PC-9 (cell line): ENCODE measurements at regions not wholly inside any gene's neighbourhood (a gene's known extent, or its start where the extent isn't known, plus 50 kb on each side); places are given as distances from the start of the nearest gene placed in this dataset.

Experiments
- BruUV-seq: library from RNA; stranded (reverse); fragments of 400-500 nt; replicated peaks from 2 replicates; lab custom pipeline; 2021; lab: Mats Ljungman, UMichigan
- CTCF ChIA-PET: fragments of 300-600 bp; sonication (Branson Sonifier 250); formaldehyde crosslinking; loops from one replicate; lab custom pipeline; 2022; ENCODE audit warnings: antibody characterized with exemption; lab: Charles Lee
- POLR2A ChIA-PET: fragments of 300-600 bp; sonication (Branson Sonifier 250); formaldehyde crosslinking; loops from one replicate; lab custom pipeline; 2022; ENCODE audit warnings: antibody characterized with exemption; ENCODE audit not compliant: unreplicated experiment; lab: Charles Lee
- DNase-seq, 2 experiments: peaks; one replicate each; pipeline versions ENCODE4 v3.0.0 to v3.0.0-alpha.2; 2015 to 2022; ENCODE audit warnings: mixed read lengths in 1 of 2
- H2AFZ ChIP-seq: fragments of 200-600 bp; sonication (generic); 2 replicates; pipeline ENCODE4 v1.8.1; 2017; ENCODE audit warnings: antibody characterized with exemption
- H3F3A ChIP-seq: fragments of 200-600 bp; sonication (generic); 2 replicates; pipeline ENCODE4 v1.8.1; 2017; ENCODE audit warnings: antibody characterized with exemption, mild to moderate bottlenecking, low read depth; ENCODE audit not compliant: insufficient read depth
- H3K27ac ChIP-seq: fragments of 200-600 bp; sonication (generic); 2 replicates; pipeline ENCODE4 v1.6.1; 2016; ENCODE audit warnings: mixed run types
- H3K27me3 ChIP-seq: fragments of 200-600 bp; sonication (generic); 2 replicates; pipeline ENCODE4 v1.6.1; 2016; ENCODE audit warnings: low read depth, mixed run types; ENCODE audit not compliant: insufficient read depth
- H3K36me3 ChIP-seq: fragments of 200-600 bp; sonication (generic); 2 replicates; pipeline ENCODE4 v1.6.1; 2016; ENCODE audit warnings: low read depth, mixed run types
- H3K4me1 ChIP-seq: fragments of 200-600 bp; sonication (generic); replicated peaks from 2 replicates; pipeline ENCODE4 v1.6.1; 2016; ENCODE audit warnings: mixed run types; ENCODE audit not compliant: insufficient read depth
- H3K4me2 ChIP-seq: fragments of 200-600 bp; sonication (generic); 2 replicates; pipeline ENCODE4 v1.6.1; 2017; ENCODE audit warnings: mixed run types
- H3K4me3 ChIP-seq: fragments of 200-600 bp; sonication (generic); 2 replicates; pipeline ENCODE4 v1.6.1; 2016; ENCODE audit warnings: mixed run types
- H3K79me2 ChIP-seq: fragments of 200-600 bp; sonication (generic); 2 replicates; pipeline ENCODE4 v1.6.1; 2017; ENCODE audit warnings: low read depth, mixed run types
- H3K9me2 ChIP-seq: fragments of 200-600 bp; sonication (generic); 2 replicates; pipeline ENCODE4 v1.8.1; 2017; ENCODE audit warnings: mild to moderate bottlenecking; ENCODE audit not compliant: insufficient read depth
- H3K9me3 ChIP-seq: fragments of 200-600 bp; sonication (generic); 2 replicates; pipeline ENCODE4 v1.8.1; 2016; ENCODE audit warnings: low read depth; ENCODE audit not compliant: insufficient read depth
- H4K20me1 ChIP-seq: fragments of 200-600 bp; sonication (generic); 2 replicates; pipeline ENCODE4 v1.8.1; 2017; ENCODE audit not compliant: insufficient read depth
- CTCF ChIP-seq: fragments of 200-600 bp; sonication (generic); conservative IDR thresholded peaks from 2 replicates; pipeline ENCODE4 v1.6.1; 2017; ENCODE audit warnings: mixed run types, antibody characterized with exemption, mild to moderate bottlenecking, moderate library complexity
- EZH2 ChIP-seq: fragments of 200-600 bp; sonication (generic); IDR thresholded peaks from 2 replicates; pipeline ENCODE4 v1.8.0; 2017; ENCODE audit warnings: antibody characterized with exemption, low read depth
- intact Hi-C: fragments of 100-400 bp; cut with micrococcal nuclease; formaldehyde crosslinking; loops from one replicate; pipeline ENCODE4 v1.10.0; 2022; ENCODE audit not compliant: unreplicated experiment

GRCh38 chr11:19380375-19380774 is 139.6 kb upstream of the E2F8 start:
- Histone ChIP-seq H3K4me3 (no peak overlapping the region), H3K9me2 (no peaks in the 10 kb centered on the region), H3K27me3 (no peaks in the 10 kb centered on the region), H3K4me1 (peaks cover 17% of the 10 kb centered on the region), H3F3A (peaks cover 7% of the 10 kb centered on the region; the same call in 1 of the 2 replicates), H3K4me2 (peak overlapping the region; percentile 46), H3K9me3 (no peaks in the 10 kb centered on the region), H4K20me1 (no peaks in the 10 kb centered on the region), H3K79me2 (no peaks in the 10 kb centered on the region), H3K36me3 (no peaks in the 10 kb centered on the region), H2AFZ (peak overlapping the region; percentile 36), H3K27ac (peak overlapping the region; percentile 65)
- no TSS peak for BruUV-seq
- ChIA-PET POLR2A (interaction anchor here (0.7 kb wide), 1 partner anchor 255 kb away, joined by 3 read pairs; no protein-coding TSS in a partner anchor), CTCF (interaction anchor here (0.5 kb wide), 1 partner anchor 44 kb away, joined by 3 read pairs; no protein-coding TSS in a partner anchor)
- TF ChIP-seq CTCF (no peak), EZH2 (no peak)
- DNase-seq = peak; percentile 52 to 90
- intact Hi-C loops = no loop called here

- Histone ChIP-seq H3K4me1 (peaks cover 26% of the 10 kb centered on the region), H3K27ac (no peak overlapping the region), H3K4me2 (no peak overlapping the region), H3K4me3 (no peak overlapping the region), H3K9me3 (no peaks in the 10 kb centered on the region), H4K20me1 (no peaks in the 10 kb centered on the region), H2AFZ (no peak overlapping the region), H3F3A (peaks cover 16% of the 10 kb centered on the region; the same call in 1 of the 2 replicates), H3K27me3 (no peaks in the 10 kb centered on the region), H3K36me3 (no peaks in the 10 kb centered on the region), H3K79me2 (no peaks in the 10 kb centered on the region), H3K9me2 (no peaks in the 10 kb centered on the region)
- DNase-seq = peak in 1 of 2 experiments; percentile 21
- ChIA-PET POLR2A (no interaction called here), CTCF (no interaction called here)
- TF ChIP-seq CTCF = no peak
- no peak for TF ChIP-seq EZH2
- intact Hi-C loops = no loop called here
- BruUV-seq = no TSS peak
These were observed 138.7 kb upstream of the E2F8 start for GRCh38 chr11:19379465-19379864.

GRCh38 chr11:19378814-19379213 is 138.1 kb upstream of the E2F8 start:
- Histone ChIP-seq H2AFZ (no peak overlapping the region), H3K27ac (no peak overlapping the region), H3K79me2 (no peaks in the 10 kb centered on the region), H3K4me1 (peaks cover 33% of the 10 kb centered on the region), H4K20me1 (no peaks in the 10 kb centered on the region), H3K27me3 (no peaks in the 10 kb centered on the region), H3K4me2 (no peak overlapping the region), H3K4me3 (no peak overlapping the region), H3K36me3 (no peaks in the 10 kb centered on the region), H3F3A (peaks cover 20% of the 10 kb centered on the region), H3K9me2 (no peaks in the 10 kb centered on the region), H3K9me3 (no peaks in the 10 kb centered on the region)
- no peak for TF ChIP-seq CTCF
- TF ChIP-seq EZH2 = no peak
- no TSS peak for BruUV-seq
- ChIA-PET CTCF (no interaction called here), POLR2A (no interaction called here)
- DNase-seq = peak in 1 of 2 experiments; percentile 4
- intact Hi-C loops = no loop called here
